ENCODE measurements at regions not wholly inside any gene's neighbourhood (a gene's known extent, or its start where the extent isn't known, plus 50 kb on each side); places are given as distances from the start of the nearest gene placed in this dataset.
"Not testable (repeated sequence)": the region's sequence is repeated elsewhere in the genome, so short reads cannot be mapped to it uniquely, and the experiment has no call there.

DNA sequence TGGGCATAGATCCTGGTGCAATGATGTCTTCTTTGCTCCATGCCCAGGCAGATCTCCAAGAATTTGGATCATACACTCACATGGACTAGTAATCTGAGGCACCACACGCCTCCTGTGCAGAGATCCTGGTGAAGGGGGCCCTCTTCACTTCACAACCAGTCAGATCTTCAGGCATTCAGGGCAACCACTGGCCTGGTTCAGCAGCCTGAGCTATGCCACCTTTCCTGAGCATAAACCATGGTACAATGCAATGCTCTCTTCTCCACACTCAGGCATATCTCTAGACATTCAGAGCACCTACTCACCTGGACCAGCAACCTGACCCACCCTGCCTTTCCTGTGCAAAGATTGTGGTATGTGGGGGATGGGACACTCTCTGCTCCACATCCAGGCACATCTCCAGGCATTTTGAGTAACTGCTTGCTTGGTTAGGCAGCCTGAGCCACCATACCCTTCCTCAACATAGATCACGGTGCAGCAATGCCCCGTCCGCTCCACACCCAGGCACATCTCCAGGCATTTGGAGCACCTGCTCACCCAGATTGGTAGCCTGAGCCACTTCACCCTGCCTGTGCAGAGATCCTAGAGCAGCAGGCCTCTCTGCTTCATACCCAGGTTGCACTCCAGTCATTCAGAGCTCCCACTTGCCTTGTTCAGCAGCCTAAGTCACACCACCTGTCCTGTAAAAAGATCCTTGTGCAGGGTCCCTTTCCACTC is 532.2 kb upstream of the STEAP1 start:
- no peak for DNase-seq

DNA sequence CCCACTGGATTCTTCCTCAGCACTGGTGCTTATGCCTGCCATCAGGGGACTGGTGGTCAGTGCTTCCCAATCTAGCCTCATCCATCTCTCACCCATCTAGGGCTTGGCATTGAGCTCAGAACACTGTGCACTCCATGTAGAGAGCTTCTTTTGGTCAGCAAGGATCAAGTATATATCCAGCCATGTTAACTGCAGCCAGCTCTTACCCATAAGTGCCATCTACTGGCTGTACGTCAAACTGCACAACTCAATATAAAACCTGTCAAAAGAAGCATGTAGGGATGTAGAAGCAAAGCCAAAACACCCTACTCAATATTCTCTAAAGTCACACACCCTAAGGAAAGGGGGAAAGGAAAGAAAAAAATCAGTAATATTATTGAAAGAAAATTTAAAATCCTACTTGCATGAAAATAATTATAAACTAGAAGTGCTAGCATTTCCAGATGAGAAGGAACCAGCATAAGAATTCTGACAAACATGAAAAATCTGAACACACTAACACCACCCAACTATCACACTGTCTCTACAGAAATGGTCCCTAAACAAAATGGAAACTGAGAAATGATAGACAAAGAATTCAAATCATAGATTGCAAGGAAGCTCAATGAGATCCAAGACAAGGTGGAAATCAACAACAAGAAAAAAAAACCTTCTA is 531.1 kb upstream of the STEAP1 start:
- DNase-seq, result no peak

DNA sequence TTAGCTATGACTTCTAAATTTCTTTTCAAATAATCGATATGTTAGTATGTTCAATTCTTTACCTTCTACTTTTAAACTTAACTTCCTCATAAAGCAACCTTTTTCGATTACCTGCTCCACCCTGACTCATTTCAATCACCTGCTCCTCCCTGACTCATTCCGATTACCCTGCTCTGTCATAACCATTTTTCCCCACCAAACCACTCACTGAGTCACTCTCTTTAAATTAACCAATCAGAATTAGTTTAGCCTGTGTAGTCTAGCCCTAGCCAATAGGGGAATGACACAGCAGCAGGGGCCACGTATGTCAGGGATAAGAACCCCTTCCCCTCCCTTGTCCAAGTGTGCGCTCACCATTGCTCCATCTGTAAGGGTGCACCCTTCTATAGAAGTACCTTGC is 530.1 kb upstream of the STEAP1 start:
- DNase-seq, result not testable (repeated sequence)

- DNase-seq, result no peak
These were observed 505.8 kb upstream of the STEAP1 start for GRCh38 chr7:89648509-89648908.

- DNase-seq, result no peak
These were observed 498.3 kb upstream of the STEAP1 start for GRCh38 chr7:89655946-89656345.

DNA sequence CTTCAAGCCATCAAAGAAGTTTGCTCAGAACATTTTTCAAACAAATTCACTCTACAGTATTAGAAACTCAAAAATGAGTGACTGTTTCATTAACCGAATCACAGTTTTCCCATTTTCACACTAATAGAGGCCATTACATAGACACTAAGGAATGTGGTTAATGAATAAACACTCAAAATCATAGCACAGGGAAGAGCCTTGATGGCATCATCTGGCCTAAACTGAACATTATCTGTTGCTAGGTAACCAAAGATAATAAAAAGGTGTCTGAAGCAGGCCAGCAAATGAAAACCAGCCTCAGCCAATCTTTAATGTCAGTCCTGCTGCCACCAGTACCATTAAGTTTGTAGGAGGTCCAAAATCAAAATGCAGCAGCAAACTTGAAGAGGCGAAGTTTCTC is 492.4 kb upstream of the STEAP1 start:
- DNase-seq, result no peak

- DNase-seq, result no peak
These were observed 488.0 kb upstream of the STEAP1 start for GRCh38 chr7:89666136-89666835.

DNA sequence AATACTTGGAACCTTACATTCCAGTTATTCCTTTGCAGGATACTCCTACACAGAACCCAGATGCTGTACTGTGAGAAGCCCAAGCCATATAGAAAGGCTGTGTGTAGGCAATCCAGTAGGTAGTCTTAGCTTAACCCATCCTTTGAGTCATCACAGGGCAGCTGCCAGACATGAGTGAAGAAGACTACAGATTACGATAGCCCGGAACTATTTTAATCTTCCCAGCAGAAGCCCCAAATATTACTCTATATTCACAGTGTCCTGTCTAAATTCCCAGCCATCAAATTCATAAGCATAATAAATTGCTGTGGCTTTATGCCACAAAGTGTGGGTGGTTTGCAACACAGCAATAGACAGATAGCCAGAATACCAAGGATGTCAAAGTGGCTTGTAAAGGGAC is 474.1 kb upstream of the STEAP1 start:
- DNase-seq, result no peak

GRCh38 chr7:89681448-89681847 is 472.8 kb upstream of the STEAP1 start:
- no peak for DNase-seq

DNA sequence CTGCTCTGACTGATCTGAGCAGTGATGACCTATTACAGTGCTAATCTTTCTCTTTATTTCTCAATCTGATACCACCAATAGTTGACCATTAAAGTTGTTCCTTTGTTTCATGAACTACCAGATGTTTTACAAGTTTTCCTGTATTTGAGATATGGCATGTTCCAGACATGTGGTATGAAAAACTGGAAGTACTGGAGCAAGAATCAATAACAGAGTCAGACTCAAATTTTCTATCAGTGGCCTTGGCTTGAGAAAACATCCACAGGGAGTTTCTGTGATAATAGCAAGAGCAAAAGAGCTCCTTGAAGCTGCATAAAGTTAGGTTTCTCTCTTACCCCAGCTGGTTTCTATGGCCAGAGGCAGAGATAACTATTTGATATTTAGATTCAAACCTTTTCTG is 469.0 kb upstream of the STEAP1 start:
- DNase-seq, result no peak

DNA sequence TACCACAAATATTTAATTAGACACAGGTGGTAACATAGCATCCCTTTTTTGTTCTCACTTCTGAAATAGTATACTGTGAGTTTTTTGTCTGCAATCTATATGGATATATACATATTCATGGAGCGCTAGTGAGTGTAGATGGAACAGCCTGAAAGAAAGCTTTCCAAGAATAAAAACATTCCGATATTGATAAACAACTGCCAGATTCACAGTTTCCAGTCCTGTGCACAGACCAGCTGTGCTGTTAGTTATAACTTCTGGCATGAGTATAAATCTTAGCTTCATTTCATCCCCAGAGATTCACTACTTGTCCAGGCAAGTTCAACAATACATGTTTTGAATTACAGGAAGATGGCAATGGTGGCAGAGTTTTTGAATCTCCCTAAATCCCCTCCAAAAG is 467.1 kb upstream of the STEAP1 start:
- no peak for DNase-seq

- no peak for DNase-seq
These were observed 459.0 kb upstream of the STEAP1 start for GRCh38 chr7:89695241-89695640.

DNA sequence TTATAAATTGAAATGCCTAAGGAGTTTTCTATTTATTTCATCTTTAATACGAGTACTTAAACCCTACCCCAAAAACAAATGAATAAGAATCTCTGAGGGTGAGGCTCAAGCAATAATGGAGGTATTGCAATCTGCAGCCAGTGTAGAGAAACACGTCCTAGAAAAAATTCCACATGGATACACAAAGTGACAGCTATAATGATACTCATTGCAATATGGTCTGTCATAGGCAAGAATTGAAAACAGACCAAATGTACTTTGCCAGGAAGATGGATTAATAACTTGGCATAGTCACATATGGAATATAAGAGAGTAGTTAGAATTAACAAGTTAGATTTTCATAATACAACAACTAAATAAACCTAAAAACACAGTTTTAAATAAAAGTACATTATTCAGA is 440.1 kb upstream of the STEAP1 start:
- no peak for DNase-seq

- DNase-seq, result not testable (repeated sequence)
These were observed 435.3 kb upstream of the STEAP1 start for GRCh38 chr7:89718941-89719340.

- DNase-seq, result no peak
These were observed 425.8 kb upstream of the STEAP1 start for GRCh38 chr7:89728481-89728880.

GRCh38 chr7:89731751-89732445 is 422.4 kb upstream of the STEAP1 start:
- no peak for DNase-seq

DNA sequence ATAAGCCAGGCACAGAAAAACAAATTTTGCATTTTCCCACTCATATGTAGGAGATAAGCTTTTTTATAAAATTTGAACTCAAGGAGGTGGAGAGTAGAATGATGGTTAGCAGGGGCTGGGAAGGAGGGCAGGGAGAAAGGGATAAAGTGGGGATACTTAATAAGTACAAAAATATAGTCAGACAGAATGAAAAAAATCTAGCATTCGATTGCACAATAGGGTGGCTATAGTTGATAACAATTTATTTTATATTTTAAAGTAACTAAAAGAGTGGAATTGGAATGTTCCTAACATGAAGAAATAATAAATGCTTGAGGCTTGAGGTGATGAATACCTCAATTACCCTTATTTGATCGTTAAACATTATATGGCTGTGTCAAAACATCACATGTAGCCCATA is 415.7 kb upstream of the STEAP1 start:
- no peak for DNase-seq

DNA sequence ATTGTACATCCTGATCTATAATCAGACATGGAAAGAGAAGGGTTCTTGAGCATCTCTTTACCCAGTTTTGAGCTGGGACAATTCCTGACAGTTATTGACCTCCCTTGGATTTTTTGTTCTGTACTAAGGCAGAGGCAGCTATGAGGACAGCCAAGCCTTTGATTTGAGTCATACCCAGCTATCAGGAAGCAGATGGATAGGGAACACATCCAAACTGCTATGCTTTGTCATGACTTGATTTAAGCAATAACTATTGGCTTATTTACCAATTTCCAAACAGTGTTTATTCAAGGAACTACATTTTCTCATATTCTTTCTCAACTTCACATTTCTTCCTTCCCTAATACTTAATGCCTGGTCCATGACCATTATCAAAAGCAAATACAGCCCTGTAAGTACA is 396.4 kb upstream of the STEAP1 start:
- no peak for DNase-seq

DNA sequence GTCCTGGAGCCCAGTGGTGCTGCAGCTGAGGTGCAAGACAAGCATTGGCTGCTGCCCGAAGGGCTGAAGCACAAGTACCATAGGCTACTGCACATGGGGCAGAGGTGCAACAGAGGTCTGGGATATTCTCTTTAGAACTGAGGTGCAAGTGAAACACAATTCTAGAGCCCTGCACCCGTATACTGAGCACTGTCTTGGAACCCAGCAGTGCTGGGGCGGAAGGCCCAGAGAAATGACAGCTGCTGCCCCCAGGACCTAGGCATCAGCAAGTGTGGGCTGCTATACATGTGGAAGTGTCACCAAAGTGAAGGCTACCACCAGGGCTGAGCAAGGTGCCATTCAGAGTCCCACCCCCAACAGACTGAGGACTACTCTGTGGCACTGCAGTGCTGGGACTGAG is 393.6 kb upstream of the STEAP1 start:
- no peak for DNase-seq

DNA sequence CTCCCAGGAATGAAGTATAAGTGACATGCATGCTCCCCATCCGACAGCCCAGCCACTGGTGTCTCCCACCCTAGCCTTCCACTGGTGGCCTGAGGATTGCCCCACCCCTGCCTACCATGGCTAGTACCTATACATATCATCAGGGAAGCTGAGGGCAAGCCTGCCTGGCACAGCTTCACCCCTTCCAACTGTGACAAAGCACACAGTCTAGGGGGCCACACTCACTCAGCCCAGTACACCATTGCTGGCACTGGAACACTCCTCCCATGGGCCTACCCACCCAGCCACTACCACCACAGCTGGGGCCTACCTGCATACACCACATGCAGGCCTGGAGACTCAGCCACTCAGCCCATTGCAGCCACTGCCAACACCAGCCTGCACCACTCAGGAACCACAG is 393.1 kb upstream of the STEAP1 start:
- no peak for DNase-seq

DNA sequence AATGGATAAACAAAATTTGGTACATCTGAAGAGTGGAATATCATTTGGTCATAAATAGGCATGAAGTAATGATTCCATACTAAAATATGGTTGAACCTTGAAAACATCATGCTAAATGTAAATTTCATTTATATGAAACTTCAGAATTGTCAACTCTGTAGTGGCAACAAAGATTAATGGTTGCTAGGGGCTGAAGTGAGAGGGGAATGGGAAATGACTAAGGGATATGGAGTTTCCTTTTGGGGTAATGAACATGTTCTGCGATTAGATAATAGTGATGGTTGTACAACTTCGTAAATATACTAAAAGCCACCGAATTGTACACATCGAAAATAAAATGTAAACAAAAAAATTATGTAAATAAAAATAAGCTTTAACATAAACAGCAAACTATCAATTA is 384.1 kb upstream of the STEAP1 start:
- DNase-seq, result no peak

DNA sequence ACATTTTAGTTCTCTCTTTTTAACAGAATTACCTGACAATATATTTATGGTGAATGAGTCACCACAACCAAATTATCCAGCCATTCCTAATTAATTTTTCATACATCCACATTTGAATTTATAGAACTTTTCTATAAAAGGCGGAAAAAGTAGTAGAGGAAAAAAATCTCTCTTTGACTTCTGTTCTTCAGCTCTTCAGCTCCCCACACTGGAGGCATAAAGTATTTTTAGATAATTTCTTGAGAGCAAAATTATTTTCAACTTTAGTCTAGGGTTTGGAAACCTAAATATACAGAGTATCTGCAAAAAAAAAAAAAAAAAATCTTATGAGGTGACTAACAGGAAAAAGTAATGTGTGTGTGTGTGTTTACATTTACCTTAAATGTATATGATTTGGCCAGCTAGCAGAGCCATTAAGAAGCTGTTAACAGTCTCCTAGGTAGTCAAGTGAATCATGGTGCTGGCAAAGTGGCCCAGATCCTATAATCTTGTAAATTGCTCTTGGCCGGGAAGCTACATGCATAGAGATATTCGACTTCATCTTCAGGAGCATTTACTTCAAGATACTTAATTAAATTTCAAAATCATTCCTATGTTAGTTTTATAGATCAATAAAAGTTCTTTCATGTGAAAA is 383.1 kb upstream of the STEAP1 start:
- no peak for DNase-seq

- DNase-seq, result no peak
These were observed 382.0 kb upstream of the STEAP1 start for GRCh38 chr7:89772276-89772675.
